Spinal cord (tissue), 9 donors: ENCODE measurements at regions not wholly inside any gene's neighbourhood (a gene's known extent, or its start where the extent isn't known, plus 50 kb on each side); places are given as distances from the start of the nearest gene placed in this dataset.
"Not testable (repeated sequence)": the region's sequence is repeated elsewhere in the genome, so short reads cannot be mapped to it uniquely, and the experiment has no call there.

Source experiments
- DNase-seq, 6 donors: peaks; one replicate each; pipeline versions ENCODE4 v3.0.0 to v3.0.0-alpha.2; 2013 to 2015; ENCODE audit warnings: low spot score in 6 of 6, low read depth in 4 of 6
- H3K27ac ChIP-seq: one replicate; pipeline ENCODE4 v1.5.1; 2013; ENCODE audit warnings: low read depth, low read length, control low read depth
- H3K27me3 ChIP-seq: one replicate; pipeline ENCODE4 v1.6.1; 2013; ENCODE audit warnings: low read length; ENCODE audit not compliant: control insufficient read depth, insufficient read depth
- H3K36me3 ChIP-seq: one replicate; pipeline ENCODE4 v1.6.1; 2013; ENCODE audit warnings: low read length; ENCODE audit not compliant: control insufficient read depth, insufficient read depth
- H3K4me1 ChIP-seq: one replicate; pipeline ENCODE4 v1.6.1; 2013; ENCODE audit warnings: low read length; ENCODE audit not compliant: control insufficient read depth, insufficient read depth
- H3K4me3 ChIP-seq: one replicate; pipeline ENCODE4 v1.5.1; 2013; ENCODE audit warnings: low read depth, low read length, control low read depth
- H3K9me3 ChIP-seq: one replicate; pipeline ENCODE4 v1.6.1; 2013; ENCODE audit warnings: low read length; ENCODE audit not compliant: control insufficient read depth, insufficient read depth
- WGBS: methylation state at CpG from one replicate; pipeline ENCODE4 v1.1.5; 2013; ENCODE audit warnings: missing lambda C conversion rate; ENCODE audit not compliant: insufficient coverage; 5-methylcytosine and 5-hydroxymethylcytosine counted together
- donor health status: healthy.

DNA sequence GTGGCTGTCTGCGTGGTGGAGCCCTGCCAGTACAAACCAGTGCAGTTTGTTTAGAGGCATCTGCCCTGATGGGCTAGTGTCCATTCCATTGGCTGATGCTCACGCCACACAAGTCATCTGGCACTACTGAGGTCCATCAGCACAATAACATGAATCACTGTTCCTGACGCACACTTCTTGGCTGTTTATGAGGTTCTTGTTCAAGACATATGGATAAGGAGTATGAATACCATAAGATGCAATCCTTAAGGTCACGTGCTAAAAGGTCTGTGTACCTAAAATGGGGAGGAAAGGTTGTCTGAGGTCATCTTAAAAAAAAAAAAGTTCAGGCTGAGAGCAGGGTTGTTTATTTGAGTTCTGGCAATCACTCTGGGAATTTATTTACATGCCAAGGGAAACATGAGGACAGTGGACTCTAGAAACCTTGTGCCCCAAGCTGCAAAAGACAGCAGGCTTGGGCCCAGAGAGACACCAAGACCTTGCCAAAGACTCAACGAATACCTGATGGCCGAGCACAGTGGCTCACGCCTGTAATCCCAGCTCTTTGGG, 54.1 kb upstream of the SHLD1 start:
- no peaks in the 10 kb centered on the region for H3K27me3 ChIP-seq
- H3K27ac ChIP-seq, result no peak overlapping the region
- H3K4me3 ChIP-seq, result no peak overlapping the region
- WGBS, result 93% methylated on average over 5 of the region's 7 CpGs
- H3K9me3 ChIP-seq, result no peaks in the 10 kb centered on the region
- no peak for DNase-seq
- H3K4me1 ChIP-seq, result no peaks in the 10 kb centered on the region
- H3K36me3 ChIP-seq, result no peaks in the 10 kb centered on the region

DNA sequence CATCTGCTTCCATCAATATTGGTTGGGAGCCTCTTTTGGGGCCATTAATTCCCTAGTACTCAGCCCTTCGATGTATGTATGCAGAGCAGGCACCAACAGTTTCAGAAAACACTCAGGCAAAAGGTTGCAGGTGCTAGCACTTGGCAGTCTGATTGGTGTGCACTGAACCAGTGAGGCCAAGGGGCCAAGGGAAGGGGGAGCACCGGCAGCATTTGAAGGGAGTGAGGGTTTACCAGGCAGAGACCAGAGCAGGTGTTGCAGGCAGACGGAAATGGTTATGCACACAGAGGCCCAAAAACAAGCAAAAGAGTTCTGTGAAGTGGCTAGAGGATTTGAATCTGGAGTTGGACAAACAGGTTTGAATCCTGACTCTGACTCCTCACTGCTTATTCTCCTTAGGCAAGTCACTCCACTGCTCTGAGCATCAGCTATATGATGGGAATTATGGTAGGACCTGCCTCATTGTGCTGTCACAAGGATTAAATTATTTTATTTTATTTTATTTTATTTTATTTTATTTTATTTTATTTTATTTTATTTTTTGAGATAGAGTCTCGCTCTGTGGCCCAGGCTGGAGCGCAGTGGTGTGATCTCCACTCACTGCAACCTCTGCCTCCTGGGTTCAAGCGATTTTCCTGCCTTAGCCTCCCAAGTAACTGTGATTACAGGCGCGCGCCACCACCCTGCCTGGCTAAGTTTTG, 58.1 kb upstream of the SHLD1 start:
- Histone ChIP-seq H3K4me3 (no peak overlapping the region), H3K36me3 (no peaks in the 10 kb centered on the region), H3K4me1 (peaks cover 5% of the 10 kb centered on the region), H3K9me3 (no peaks in the 10 kb centered on the region), H3K27me3 (no peaks in the 10 kb centered on the region), H3K27ac (no peak overlapping the region)
- 71% methylated on average over 3 of the region's 9 CpGs for WGBS
- no peak for DNase-seq

DNA sequence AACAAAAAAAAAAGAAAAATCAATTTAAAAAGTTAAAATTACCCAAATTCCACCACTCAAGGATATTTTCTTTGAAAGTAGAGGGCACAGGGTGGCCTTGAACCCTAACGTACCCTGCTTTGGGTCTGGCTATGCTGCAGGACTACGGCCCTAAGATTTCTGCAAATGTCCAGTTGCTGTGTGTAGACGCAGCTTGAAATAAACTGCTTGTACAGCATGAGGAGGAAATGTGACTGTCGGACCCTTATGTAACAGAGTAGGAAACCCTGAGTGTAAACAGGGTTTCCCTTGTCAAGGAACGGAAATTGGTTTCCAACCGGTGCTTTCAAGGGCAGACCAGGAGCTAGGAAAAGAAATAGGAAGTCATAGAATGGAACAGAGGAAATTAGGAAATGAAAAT, 60.7 kb upstream of the SHLD1 start:
- H3K36me3 ChIP-seq, result no peaks in the 10 kb centered on the region
- no peak overlapping the region for H3K4me3 ChIP-seq
- no peak for DNase-seq
- WGBS, result 87% methylated on average over 6 of the region's 6 CpGs
- peaks cover 5% of the 10 kb centered on the region for H3K4me1 ChIP-seq
- no peak overlapping the region for H3K27ac ChIP-seq
- no peaks in the 10 kb centered on the region for H3K27me3 ChIP-seq
- no peaks in the 10 kb centered on the region for H3K9me3 ChIP-seq

DNA sequence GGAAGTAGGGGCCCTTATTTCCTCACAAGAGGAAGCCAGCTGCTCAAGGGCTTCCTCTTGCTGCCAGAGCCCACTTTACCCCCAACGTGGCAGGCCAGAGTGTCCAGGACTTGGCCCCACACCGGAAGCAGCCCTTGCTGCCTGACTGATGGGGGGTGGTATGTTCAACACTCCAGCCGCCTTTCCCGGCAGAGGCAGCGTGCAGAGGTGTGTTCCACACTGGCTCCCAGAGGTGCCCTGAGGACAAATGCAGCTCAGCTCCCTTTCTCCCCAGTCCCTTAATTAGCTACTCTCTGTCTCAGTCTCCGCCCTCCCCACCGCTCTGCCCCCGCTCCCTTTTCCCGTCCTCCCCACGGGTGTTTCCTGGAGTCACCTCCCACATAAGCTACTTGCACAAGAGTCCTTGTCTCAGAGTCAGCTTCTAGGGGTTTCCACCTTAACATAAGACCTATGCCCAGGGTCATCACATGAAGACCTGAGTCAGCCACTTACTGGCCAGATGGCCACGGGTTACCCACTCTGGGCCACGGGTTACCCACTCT, 61.7 kb upstream of the SHLD1 start:
- Histone ChIP-seq H3K4me1 (peaks cover 5% of the 10 kb centered on the region), H3K36me3 (no peaks in the 10 kb centered on the region), H3K27me3 (no peaks in the 10 kb centered on the region), H3K27ac (peak overlapping the region; percentile 40), H3K9me3 (no peaks in the 10 kb centered on the region), H3K4me3 (no peak overlapping the region)
- WGBS, result 67% methylated on average over 11 of the region's 12 CpGs
- no peak for DNase-seq

DNA sequence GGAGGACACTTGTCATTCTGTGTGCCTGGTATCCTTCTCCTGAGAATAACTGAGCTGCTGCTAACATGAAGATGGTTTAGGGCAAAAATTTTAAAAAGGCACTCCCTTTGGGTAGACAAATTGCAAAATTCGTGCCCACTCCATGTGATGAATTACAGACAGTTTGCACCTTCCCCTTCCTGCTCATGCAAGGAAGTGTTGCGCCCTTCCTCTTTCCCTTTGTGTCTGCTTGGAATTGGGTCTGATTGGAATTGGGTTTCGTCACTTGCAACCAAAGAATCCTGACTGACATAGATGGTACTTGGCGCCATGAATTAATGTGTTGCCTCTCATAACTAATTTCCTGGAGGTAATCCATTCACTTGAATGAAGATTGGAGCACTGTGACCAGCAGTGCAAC, 62.3 kb upstream of the SHLD1 start:
- Histone ChIP-seq H3K4me3 (no peak overlapping the region), H3K9me3 (no peaks in the 10 kb centered on the region), H3K27ac (no peak overlapping the region), H3K36me3 (no peaks in the 10 kb centered on the region), H3K4me1 (peaks cover 5% of the 10 kb centered on the region), H3K27me3 (no peaks in the 10 kb centered on the region)
- whole genome bisulfite sequencing, result 83% methylated on average over 1 of the region's 4 CpGs
- DNase-seq, result no peak

DNA sequence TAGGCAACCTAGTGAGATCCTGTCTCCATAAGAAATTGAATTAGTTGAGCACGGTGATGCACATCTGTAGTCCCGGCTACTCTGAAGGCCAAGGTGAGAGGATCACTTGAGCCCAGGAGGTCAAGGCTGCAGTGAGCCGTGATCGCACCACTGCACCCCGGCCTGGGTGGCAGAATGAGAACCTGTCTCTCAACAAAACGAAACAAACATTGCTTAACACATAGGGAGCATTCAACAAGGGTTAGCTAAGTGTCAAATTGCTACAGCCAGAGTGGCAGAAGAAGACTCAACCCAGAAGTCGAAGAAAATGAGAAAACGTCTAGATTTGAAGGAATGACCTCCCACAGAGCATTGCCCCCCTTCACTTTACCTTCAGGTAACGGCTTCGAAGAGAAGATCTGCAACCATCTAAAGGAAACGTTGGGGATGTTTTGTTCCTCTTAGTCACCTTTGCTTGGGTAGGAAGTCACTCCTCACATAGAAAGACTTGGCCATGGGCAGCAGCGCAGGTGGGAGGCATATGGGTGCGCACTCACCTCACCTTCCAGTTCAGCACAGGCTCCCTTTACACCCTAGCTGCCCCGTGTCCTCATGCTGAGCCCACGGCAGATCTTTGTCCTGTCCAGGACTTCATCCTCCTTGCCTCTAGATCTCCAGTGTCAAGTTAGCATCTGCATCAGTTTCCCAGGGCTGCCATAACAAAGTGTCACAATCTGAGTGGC, 63.7 kb upstream of the SHLD1 start:
- no peak overlapping the region for H3K4me3 ChIP-seq
- WGBS, result 89% methylated on average over 15 of the region's 15 CpGs
- no peak for DNase-seq

DNA sequence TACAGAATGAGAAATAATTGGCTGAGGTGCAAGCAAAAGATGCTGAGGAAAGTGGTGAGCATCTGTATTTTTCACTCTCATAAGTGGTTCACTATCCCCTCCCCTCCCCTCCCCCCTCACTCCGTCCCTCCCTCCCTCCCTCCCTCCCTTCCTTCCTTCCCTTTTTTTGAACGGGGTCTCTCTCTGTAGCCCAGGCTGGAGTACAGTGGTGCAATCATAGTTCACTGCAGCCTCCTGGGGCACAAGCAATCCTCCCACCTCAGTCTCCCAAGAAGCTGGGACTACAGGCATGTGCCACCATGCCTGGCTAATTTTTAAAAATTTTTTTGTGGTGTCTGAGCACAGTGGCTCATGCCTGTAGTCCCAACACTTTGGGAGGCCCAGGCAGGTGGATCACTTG, 67.6 kb upstream of the SHLD1 start:
- H3K4me1 ChIP-seq, DNase-seq, H3K27ac ChIP-seq, H3K9me3 ChIP-seq, H3K27me3 ChIP-seq, H3K4me3 ChIP-seq, H3K36me3 ChIP-seq: not testable (repeated sequence)
- no CpG with 5 or more reads among the region's 2 CpGs for WGBS

More for the DNA sequence above, 63.7 kb upstream of the SHLD1 start:
- H3K36me3 ChIP-seq, result no peaks in the 10 kb centered on the region
- no peaks in the 10 kb centered on the region for H3K27me3 ChIP-seq
- no peak overlapping the region for H3K27ac ChIP-seq
- H3K9me3 ChIP-seq, result no peaks in the 10 kb centered on the region
- H3K4me1 ChIP-seq, result peaks cover 5% of the 10 kb centered on the region

DNA sequence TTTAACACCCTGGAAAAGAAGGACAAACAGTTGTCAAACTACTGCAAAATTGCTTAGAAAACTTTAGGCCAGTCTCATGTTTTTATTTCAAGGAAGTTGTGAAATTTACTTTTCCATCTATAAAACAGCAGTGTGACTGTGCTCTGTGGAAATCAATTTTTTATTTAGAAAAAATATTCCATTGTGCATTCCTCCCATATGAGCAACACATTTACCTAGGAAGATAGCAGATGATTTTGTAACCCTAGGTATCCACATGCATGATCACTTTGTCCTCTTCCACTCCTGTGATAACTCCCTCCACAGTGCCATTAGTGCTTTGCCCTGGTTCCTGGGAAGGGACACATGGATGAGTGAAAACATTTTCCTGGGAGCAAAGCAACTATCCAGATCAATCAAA, 69.4 kb upstream of the GPCPD1 start:
- no peaks in the 10 kb centered on the region for H3K4me1 ChIP-seq
- DNase-seq, result no peak
- no peaks in the 10 kb centered on the region for H3K9me3 ChIP-seq

DNA sequence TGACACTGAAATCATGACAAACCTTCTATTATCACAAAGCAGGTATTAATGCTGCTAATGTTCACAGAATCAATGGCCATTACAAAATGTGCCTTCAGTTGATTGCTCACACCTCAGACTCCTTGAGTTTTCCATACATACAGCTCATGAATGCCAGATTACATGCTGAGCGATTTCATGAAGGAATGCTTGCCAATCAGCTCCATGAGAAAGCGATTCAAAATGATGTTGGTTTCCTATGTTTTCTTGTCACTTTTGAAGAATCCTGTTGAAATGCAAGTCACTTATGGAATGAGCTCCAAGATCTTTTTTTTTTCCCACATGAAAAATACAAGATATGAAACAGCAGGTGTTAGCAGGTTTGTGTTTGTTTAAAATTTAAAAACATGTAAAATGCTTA, 68.0 kb upstream of the GPCPD1 start:
- no peaks in the 10 kb centered on the region for H3K4me1 ChIP-seq
- no peak overlapping the region for H3K4me3 ChIP-seq
- DNase-seq, result peak in 2 of 6 donors; percentile 54 to 76
- no peaks in the 10 kb centered on the region for H3K36me3 ChIP-seq
- no peaks in the 10 kb centered on the region for H3K27me3 ChIP-seq
- no peaks in the 10 kb centered on the region for H3K9me3 ChIP-seq
- WGBS, result 60% methylated on average over 1 of the region's 2 CpGs
- H3K27ac ChIP-seq, result no peak overlapping the region

More for the DNA sequence above, 69.4 kb upstream of the GPCPD1 start:
- H3K4me3 ChIP-seq, result no peak overlapping the region
- no peaks in the 10 kb centered on the region for H3K36me3 ChIP-seq
- H3K27me3 ChIP-seq, result no peaks in the 10 kb centered on the region
- H3K27ac ChIP-seq, result no peak overlapping the region

DNA sequence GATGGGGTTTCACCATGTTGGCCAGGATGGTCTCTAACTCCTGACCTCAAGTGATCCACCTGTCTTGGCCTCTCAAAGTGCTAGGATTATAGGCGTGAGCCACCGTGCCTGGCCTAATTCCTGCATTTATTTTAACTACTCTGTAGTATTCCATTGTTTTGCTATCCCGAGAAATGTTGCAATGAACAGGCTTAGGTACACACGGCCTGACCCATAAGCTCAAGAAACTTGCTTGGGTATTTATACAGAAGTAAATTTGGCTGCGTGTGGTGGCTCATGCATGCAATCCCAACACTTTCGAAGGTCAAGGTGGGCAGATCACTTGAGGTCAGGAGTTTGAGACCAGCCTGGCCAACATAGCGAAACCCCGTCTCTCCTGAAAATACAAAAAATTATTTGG, 67.1 kb upstream of the GPCPD1 start:
- H3K27ac ChIP-seq, H3K4me3 ChIP-seq, H3K4me1 ChIP-seq, DNase-seq, H3K27me3 ChIP-seq, H3K9me3 ChIP-seq, H3K36me3 ChIP-seq: not testable (repeated sequence)
- WGBS, result 92% methylated on average over 7 of the region's 8 CpGs
